CD8-positive, alpha-beta memory T cell (primary cell): ENCODE measurements at regions not wholly inside any gene's neighbourhood (a gene's known extent, or its start where the extent isn't known, plus 50 kb on each side); places are given as distances from the start of the nearest gene placed in this dataset.

Source experiments
- CTCF ChIA-PET: fragments of 350-600 bp; sonication (Branson Sonifier 250); formaldehyde crosslinking; loops from one replicate; lab custom pipeline; 2021; ENCODE audit warnings: antibody characterized with exemption; lab: Charles Lee
- POLR2A ChIA-PET: fragments of 350-600 bp; sonication (Branson Sonifier 250); formaldehyde crosslinking; loops from one replicate; lab custom pipeline; 2021; ENCODE audit warnings: antibody characterized with exemption; lab: Charles Lee
- DNase-seq, 5 donors: peaks; one replicate each; pipeline versions ENCODE4 v3.0.0 to v3.0.0-alpha.2; 2020 to 2022; ENCODE audit warnings: mixed read lengths in 1 of 5
- H3K27ac ChIP-seq: one replicate; pipeline ENCODE4 v1.7.0; 2013; ENCODE audit warnings: low read depth, mild to moderate bottlenecking, low read length, moderate library complexity
- H3K27me3 ChIP-seq: 2 replicates; pipeline ENCODE4 v1.7.0; 2013; ENCODE audit warnings: low read length, mild to moderate bottlenecking; ENCODE audit not compliant: insufficient read depth, poor library complexity, severe bottlenecking
- H3K36me3 ChIP-seq: 2 replicates; pipeline ENCODE4 v1.7.0; 2013; ENCODE audit warnings: mild to moderate bottlenecking, low read length, moderate library complexity; ENCODE audit not compliant: insufficient read depth
- H3K4me1 ChIP-seq: 2 replicates; pipeline ENCODE4 v1.7.0; 2013; ENCODE audit warnings: mild to moderate bottlenecking, low read length, moderate library complexity; ENCODE audit not compliant: insufficient read depth
- H3K4me3 ChIP-seq: 2 replicates; pipeline ENCODE4 v1.7.0; 2013; ENCODE audit warnings: mild to moderate bottlenecking, low read length
- H3K9me3 ChIP-seq: 2 replicates; pipeline ENCODE4 v1.7.0; 2013; ENCODE audit warnings: mild to moderate bottlenecking, low read length
- H3K27ac Mint-ChIP-seq, 8 donors: one replicate each; pipeline ENCODE4 v1.8.0; 2020 to 2021; ENCODE audit warnings: mixed read lengths in 8 of 8, mild to moderate bottlenecking in 6 of 8, inconsistent platforms in 3 of 8, moderate library complexity in 3 of 8
- H3K27me3 Mint-ChIP-seq, 2 donors: one replicate each; pipeline ENCODE4 v1.8.0; 2020 to 2021; ENCODE audit warnings: mixed read lengths in 2 of 2, mild to moderate bottlenecking in 1 of 2, moderate library complexity in 1 of 2
- H3K36me3 Mint-ChIP-seq, 3 donors: one replicate each; pipeline ENCODE4 v1.8.0; 2020 to 2021; ENCODE audit warnings: mixed read lengths in 3 of 3, inconsistent platforms in 1 of 3, mild to moderate bottlenecking in 1 of 3
- H3K4me1 Mint-ChIP-seq, 3 donors: one replicate each; pipeline ENCODE4 v1.8.0; 2020 to 2021; ENCODE audit warnings: mixed read lengths in 3 of 3, inconsistent platforms in 1 of 3, mild to moderate bottlenecking in 1 of 3
- H3K4me3 Mint-ChIP-seq, 7 donors: one replicate each; pipeline ENCODE4 v1.8.0; 2020 to 2021; ENCODE audit warnings: mixed read lengths in 7 of 7, mild to moderate bottlenecking in 6 of 7, moderate library complexity in 4 of 7, inconsistent platforms in 2 of 7
- H3K9me3 Mint-ChIP-seq, 5 donors: one replicate each; pipeline ENCODE4 v1.8.0; 2020 to 2022; ENCODE audit warnings: mixed read lengths in 5 of 5, mild to moderate bottlenecking in 3 of 5, moderate library complexity in 2 of 5, inconsistent platforms in 1 of 5

DNA sequence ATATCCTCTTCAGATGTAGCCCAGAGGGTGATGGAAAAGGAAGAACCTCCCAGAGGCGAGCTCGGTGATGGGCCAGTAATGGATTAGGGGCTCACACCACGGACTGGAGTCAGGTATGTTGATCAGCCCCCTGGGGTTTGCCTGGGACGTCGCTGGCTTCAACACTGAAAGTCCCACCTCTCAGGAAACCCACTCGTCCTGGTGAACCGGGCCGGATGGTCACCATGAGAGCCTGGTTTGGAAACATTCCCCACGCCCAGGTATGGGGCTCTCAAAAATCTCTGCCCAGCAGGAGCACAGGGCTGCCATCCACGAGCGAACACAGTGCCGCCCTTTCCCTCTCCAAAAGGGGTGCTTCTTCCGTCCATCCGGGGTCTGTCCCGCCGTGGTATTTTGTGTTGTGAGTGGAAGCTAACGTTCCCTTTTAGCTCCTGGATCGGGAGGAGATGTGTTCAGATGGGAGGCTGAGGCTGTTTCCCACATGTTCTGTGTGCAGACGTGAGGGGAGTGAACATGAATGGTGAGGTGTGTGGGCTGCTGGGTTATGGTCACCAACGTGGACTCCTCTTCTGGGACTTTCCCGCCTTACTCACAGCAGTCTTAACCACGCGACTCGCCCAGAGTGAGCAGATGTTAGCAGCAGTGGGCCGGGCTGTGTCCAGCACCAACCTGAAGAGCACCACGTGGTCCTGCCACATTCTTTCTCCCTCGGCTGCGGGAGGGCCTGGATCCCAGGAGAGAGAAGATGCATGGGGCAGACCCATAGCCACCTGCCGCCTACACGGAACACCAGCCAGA, 139.2 kb downstream of the KIF26A start:
- Histone ChIP-seq H3K4me3 (no peak overlapping the region), H3K9me3 (no peaks in the 10 kb centered on the region), H3K27ac (no peak overlapping the region), H3K36me3 (no peaks in the 10 kb centered on the region), H3K4me1 (no peaks in the 10 kb centered on the region), H3K27me3 (no peaks in the 10 kb centered on the region)
- H3K9me3 Mint-ChIP-seq = peaks cover 0 to 2% (median 0%) of the 10 kb centered on the region in 5 donors
- POLR2A ChIA-PET = no interaction called here
- no peaks in the 10 kb centered on the region for H3K4me1 Mint-ChIP-seq
- H3K36me3 Mint-ChIP-seq = no peaks in the 10 kb centered on the region
- no peak overlapping the region for H3K4me3 Mint-ChIP-seq
- peaks cover 1 to 35% of the 10 kb centered on the region in 2 donors for H3K27me3 Mint-ChIP-seq
- H3K27ac Mint-ChIP-seq = peak overlapping the region in 1 of 8 donors; percentile 78
- CTCF ChIA-PET = no interaction called here
- no peak for DNase-seq

DNA sequence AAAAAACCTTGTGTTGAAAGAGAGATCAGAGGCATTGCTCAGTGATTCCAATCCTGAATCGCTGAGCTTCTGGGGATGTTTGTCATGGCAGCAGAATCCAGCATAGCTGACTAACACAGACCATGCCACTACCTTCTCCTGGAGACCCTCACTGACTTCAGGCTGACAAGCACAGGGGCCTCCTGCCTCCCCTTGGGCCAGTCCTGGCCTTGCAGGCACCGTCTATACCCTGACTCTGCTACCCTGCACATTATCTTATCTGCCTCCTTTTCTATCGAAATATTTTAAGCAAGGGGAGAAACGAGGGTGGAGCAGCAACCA, 139.8 kb downstream of the KIF26A start:
- no peak for DNase-seq
- no peaks in the 10 kb centered on the region for H3K9me3 ChIP-seq
- no peaks in the 10 kb centered on the region for H3K4me1 ChIP-seq
- H3K27ac ChIP-seq = no peak overlapping the region
- POLR2A ChIA-PET = no interaction called here
- H3K27me3 ChIP-seq = no peaks in the 10 kb centered on the region
- H3K9me3 Mint-ChIP-seq = peaks cover 0 to 2% (median 0%) of the 10 kb centered on the region in 5 donors
- peak overlapping the region in 1 of 8 donors; percentile 78 for H3K27ac Mint-ChIP-seq
- H3K27me3 Mint-ChIP-seq = peaks cover 1 to 35% of the 10 kb centered on the region in 2 donors
- CTCF ChIA-PET = no interaction called here
- no peak overlapping the region for H3K4me3 ChIP-seq
- no peaks in the 10 kb centered on the region for H3K36me3 Mint-ChIP-seq
- no peak overlapping the region for H3K4me3 Mint-ChIP-seq
- H3K4me1 Mint-ChIP-seq = no peaks in the 10 kb centered on the region
- H3K36me3 ChIP-seq = no peaks in the 10 kb centered on the region

DNA sequence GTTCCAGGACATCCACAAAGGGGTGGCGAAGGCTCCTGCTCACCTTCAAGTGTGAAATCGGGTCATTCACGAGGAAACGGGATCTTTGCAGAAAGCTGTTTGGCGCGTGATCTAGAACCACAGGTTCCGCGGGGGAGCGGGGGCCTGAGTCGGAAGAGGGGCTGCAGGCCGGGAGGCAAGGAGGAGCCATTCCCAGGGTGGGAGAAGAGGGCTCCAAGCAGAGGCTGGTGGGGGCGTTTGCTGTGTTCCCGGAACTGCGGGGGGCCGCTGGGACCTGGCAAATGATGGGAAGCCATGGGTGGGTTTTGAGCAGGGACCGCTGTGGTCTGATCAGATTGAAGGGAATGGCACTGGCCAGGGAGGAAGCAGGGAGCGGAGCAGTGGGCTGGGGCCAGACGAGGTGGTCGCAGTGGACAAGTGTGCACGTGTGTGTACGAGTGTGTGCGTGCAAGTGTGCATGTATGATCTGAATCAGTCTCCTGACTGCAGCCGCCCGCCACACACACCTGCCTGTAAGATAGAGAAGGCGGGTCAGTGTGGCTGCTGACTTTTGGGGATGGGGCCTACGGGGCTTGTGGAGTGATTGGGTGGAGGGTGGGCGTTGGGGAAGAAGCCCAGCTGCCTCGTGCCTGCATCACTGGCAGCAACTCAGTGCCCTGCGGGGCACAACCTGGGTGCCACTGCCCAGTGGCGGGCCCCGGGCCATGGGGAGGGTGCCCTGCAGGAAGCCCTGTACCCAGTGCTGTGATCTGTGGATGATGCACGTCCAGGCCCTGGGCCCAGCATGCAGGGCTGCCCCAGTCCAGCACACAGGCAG, 141.9 kb downstream of the KIF26A start:
- Histone ChIP-seq H3K36me3 (no peaks in the 10 kb centered on the region), H3K27me3 (no peaks in the 10 kb centered on the region), H3K9me3 (no peaks in the 10 kb centered on the region), H3K4me1 (no peaks in the 10 kb centered on the region), H3K27ac (no peak overlapping the region), H3K4me3 (no peak overlapping the region)
- ChIA-PET POLR2A (no interaction called here), CTCF (interaction anchor here (0.5 kb wide), 1 partner anchor 257 kb away, joined by 4 read pairs; no protein-coding TSS in a partner anchor)
- peak in 1 of 5 donors; percentile 9 for DNase-seq
- Mint-ChIP-seq H3K9me3 (peaks cover 0 to 2% (median 0%) of the 10 kb centered on the region in 5 donors), H3K27me3 (peaks cover 1 to 27% of the 10 kb centered on the region in 2 donors), H3K36me3 (no peaks in the 10 kb centered on the region), H3K27ac (no peak overlapping the region), H3K4me1 (no peaks in the 10 kb centered on the region), H3K4me3 (no peak overlapping the region)

GRCh38 chr14:104280902-104281767, 142.7 kb downstream of the KIF26A start:
- POLR2A ChIA-PET = no interaction called here
- peak in 1 of 5 donors; percentile 34 for DNase-seq

DNA sequence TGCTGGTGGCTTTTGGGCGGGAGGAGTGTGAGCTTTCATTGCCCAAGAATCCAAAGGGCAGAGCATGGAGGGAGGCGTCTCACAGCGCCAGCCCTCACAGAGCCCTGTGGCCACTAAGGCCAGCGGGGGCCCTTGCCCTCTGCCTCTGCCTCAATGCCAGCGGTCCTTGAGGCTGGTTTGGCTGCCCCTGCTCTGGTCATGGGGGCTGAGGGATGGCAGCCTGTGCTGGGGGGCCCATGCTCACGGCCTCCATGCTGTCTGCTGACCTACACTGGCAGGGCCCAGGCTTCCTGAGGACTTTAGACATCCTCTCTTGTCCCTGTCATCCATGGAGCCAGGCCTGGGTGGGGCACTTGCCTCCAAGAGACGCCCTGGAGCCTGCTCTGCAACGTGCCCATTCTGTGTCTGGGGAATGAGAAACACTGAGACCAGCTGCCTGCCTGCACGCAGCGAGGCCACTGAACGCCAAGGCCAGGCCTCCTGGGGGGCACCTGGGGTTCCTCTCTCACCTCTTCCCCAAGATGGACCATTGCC, 143.4 kb downstream of the KIF26A start:
- Histone ChIP-seq H3K4me1 (no peaks in the 10 kb centered on the region), H3K9me3 (no peaks in the 10 kb centered on the region), H3K4me3 (no peak overlapping the region), H3K27me3 (no peaks in the 10 kb centered on the region), H3K27ac (no peak overlapping the region), H3K36me3 (no peaks in the 10 kb centered on the region)
- Mint-ChIP-seq H3K27ac (no peak overlapping the region), H3K9me3 (peaks cover 0 to 2% (median 0%) of the 10 kb centered on the region in 5 donors), H3K4me3 (no peak overlapping the region), H3K4me1 (no peaks in the 10 kb centered on the region), H3K36me3 (no peaks in the 10 kb centered on the region), H3K27me3 (peaks cover 0 to 23% of the 10 kb centered on the region in 2 donors)
- ChIA-PET CTCF (no interaction called here), POLR2A (no interaction called here)
- DNase-seq = peak in 1 of 5 donors; percentile 30

More at GRCh38 chr14:104280902-104281767, 142.7 kb downstream of the KIF26A start:
- peaks cover 0 to 2% (median 0%) of the 10 kb centered on the region in 5 donors for H3K9me3 Mint-ChIP-seq
- Histone ChIP-seq H3K27me3 (no peaks in the 10 kb centered on the region), H3K27ac (no peak overlapping the region), H3K4me1 (no peaks in the 10 kb centered on the region), H3K9me3 (no peaks in the 10 kb centered on the region), H3K4me3 (no peak overlapping the region), H3K36me3 (no peaks in the 10 kb centered on the region)
- H3K4me3 Mint-ChIP-seq = no peak overlapping the region
- no peaks in the 10 kb centered on the region for H3K36me3 Mint-ChIP-seq
- peaks cover 1 to 26% of the 10 kb centered on the region in 2 donors for H3K27me3 Mint-ChIP-seq
- H3K4me1 Mint-ChIP-seq = no peaks in the 10 kb centered on the region
- CTCF ChIA-PET = interaction anchor here (0.5 kb wide), 1 partner anchor 258 kb away, joined by 4 read pairs; no protein-coding TSS in a partner anchor
- H3K27ac Mint-ChIP-seq = no peak overlapping the region

- no peaks in the 10 kb centered on the region for H3K36me3 Mint-ChIP-seq
- no peak overlapping the region for H3K4me3 Mint-ChIP-seq
- Histone ChIP-seq H3K4me1 (no peaks in the 10 kb centered on the region), H3K9me3 (no peaks in the 10 kb centered on the region), H3K36me3 (no peaks in the 10 kb centered on the region), H3K27ac (no peak overlapping the region), H3K4me3 (no peak overlapping the region), H3K27me3 (no peaks in the 10 kb centered on the region)
- no peak overlapping the region for H3K27ac Mint-ChIP-seq
- H3K27me3 Mint-ChIP-seq = peaks cover 0 to 19% of the 10 kb centered on the region in 2 donors
- peaks cover 0 to 2% (median 0%) of the 10 kb centered on the region in 5 donors for H3K9me3 Mint-ChIP-seq
- ChIA-PET CTCF (no interaction called here), POLR2A (no interaction called here)
- peak in 1 of 5 donors; percentile 14 for DNase-seq
- H3K4me1 Mint-ChIP-seq = no peaks in the 10 kb centered on the region
Measured at GRCh38 chr14:104282332-104283196, 144.2 kb downstream of the KIF26A start.
